ENCODE measurements at regions not wholly inside any gene's neighbourhood (a gene's known extent, or its start where the extent isn't known, plus 50 kb on each side); places are given as distances from the start of the nearest gene placed in this dataset.

- Histone ChIP-seq H3K27ac (peak overlapping the region in 2 of 5 donors; percentile 35 to 54), H3K27me3 (no peaks in the 10 kb centered on the region), H3K4me1 (replicated peaks in 1 of 2) (peaks cover 0 to 3% of the 10 kb centered on the region in 2 donors), H3K36me3 (replicated peaks in 1 of 2) (no peaks in the 10 kb centered on the region), H3K9me3 (replicated peaks in 1 of 3) (no peaks in the 10 kb centered on the region), H3K4me3 (no peak overlapping the region)
- intact Hi-C loops (cut with DNase I) = no loop called here
- no peak for DNase-seq
- TF ChIP-seq POLR2A (IDR thresholded peaks at IDR 0.05) = no peak
- TF ChIP-seq CTCF (IDR thresholded peaks at IDR 0.05) = no peak
- 34 to 45% (median 36%) methylated on average over 1 of the region's 1 CpG for WGBS, 4 donors
Observed at GRCh38 chr6:56335726-56336125, 88.3 kb upstream of the COL21A1 start.

- Histone ChIP-seq H3K4me1 (replicated peaks in 1 of 2) (peaks cover 0 to 3% of the 10 kb centered on the region in 2 donors), H3K27ac (no peak overlapping the region), H3K27me3 (no peaks in the 10 kb centered on the region), H3K36me3 (replicated peaks in 1 of 2) (no peaks in the 10 kb centered on the region), H3K4me3 (no peak overlapping the region), H3K9me3 (replicated peaks in 1 of 3) (no peaks in the 10 kb centered on the region)
- no peak for TF ChIP-seq POLR2A (IDR thresholded peaks at IDR 0.05)
- no peak for TF ChIP-seq CTCF (IDR thresholded peaks at IDR 0.05)
- intact Hi-C loops (cut with DNase I) = no loop called here
- DNase-seq = no peak
- 57 to 78% (median 60%) methylated on average over 1 of the region's 1 CpG for WGBS, 4 donors
Observed at GRCh38 chr6:56334937-56335336, 87.6 kb upstream of the COL21A1 start.

GRCh38 chr6:56329271-56330050 is 82.1 kb upstream of the COL21A1 start:
- no peaks in the 10 kb centered on the region for H3K4me1 ChIP-seq (replicated peaks in 1 of 2)
- no peak for DNase-seq
- TF ChIP-seq POLR2A (IDR thresholded peaks at IDR 0.05) (no peak), CTCF (IDR thresholded peaks at IDR 0.05) (no peak)
- H3K27me3 ChIP-seq = no peaks in the 10 kb centered on the region
- 43 to 50% (median 48%) methylated on average over 3 of the region's 3 CpGs for WGBS, 4 donors
- H3K9me3 ChIP-seq (replicated peaks in 1 of 3) = no peaks in the 10 kb centered on the region
- H3K4me3 ChIP-seq = no peak overlapping the region
- H3K27ac ChIP-seq = no peak overlapping the region
- intact Hi-C loops (cut with DNase I) = no loop called here
- no peaks in the 10 kb centered on the region for H3K36me3 ChIP-seq (replicated peaks in 1 of 2)

GRCh38 chr6:56328728-56329090 is 81.3 kb upstream of the COL21A1 start:
- Histone ChIP-seq H3K4me3 (no peak overlapping the region), H3K4me1 (replicated peaks in 1 of 2) (no peaks in the 10 kb centered on the region), H3K9me3 (replicated peaks in 1 of 3) (no peaks in the 10 kb centered on the region), H3K27me3 (no peaks in the 10 kb centered on the region), H3K27ac (no peak overlapping the region), H3K36me3 (replicated peaks in 1 of 2) (no peaks in the 10 kb centered on the region)
- no peak for TF ChIP-seq POLR2A (IDR thresholded peaks at IDR 0.05)
- no peak for TF ChIP-seq CTCF (IDR thresholded peaks at IDR 0.05)
- DNase-seq = no peak
- intact Hi-C loops (cut with DNase I) = no loop called here
- WGBS, 4 donors = 70 to 76% (median 76%) methylated on average over 5 of the region's 5 CpGs

All from adrenal gland (tissue), 9 donors.